ENCODE measurements at regions not wholly inside any gene's neighbourhood (a gene's known extent, or its start where the extent isn't known, plus 50 kb on each side); places are given as distances from the start of the nearest gene placed in this dataset.

DNA sequence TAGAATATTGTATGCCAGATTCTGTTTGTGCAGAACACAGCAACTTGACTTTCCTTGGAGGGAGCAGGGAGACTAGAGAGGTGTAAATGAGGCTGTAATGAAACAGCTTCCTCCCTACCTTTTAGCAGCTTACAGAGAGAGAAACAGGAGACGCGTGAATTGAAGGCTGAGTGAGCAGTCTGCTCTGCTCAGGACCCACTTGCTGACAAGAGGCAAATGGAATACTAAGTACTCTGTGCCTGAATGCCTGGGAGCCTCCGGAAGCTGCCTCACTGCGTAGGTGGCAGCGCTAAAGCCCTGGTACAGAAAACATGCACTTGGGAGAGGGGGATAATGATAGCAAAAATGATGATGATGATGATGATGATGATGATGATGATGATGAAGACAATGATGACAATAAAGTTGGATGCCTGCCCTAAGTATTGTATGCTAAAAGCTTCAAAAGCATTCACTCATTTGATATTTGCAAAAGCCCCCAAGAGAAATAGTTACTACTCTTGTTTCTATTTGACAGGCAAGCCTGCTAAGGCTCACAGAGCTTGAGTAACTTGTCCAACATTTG is 548.9 kb downstream of the NTRK3 start:
- TF ChIP-seq, protein P1, sequence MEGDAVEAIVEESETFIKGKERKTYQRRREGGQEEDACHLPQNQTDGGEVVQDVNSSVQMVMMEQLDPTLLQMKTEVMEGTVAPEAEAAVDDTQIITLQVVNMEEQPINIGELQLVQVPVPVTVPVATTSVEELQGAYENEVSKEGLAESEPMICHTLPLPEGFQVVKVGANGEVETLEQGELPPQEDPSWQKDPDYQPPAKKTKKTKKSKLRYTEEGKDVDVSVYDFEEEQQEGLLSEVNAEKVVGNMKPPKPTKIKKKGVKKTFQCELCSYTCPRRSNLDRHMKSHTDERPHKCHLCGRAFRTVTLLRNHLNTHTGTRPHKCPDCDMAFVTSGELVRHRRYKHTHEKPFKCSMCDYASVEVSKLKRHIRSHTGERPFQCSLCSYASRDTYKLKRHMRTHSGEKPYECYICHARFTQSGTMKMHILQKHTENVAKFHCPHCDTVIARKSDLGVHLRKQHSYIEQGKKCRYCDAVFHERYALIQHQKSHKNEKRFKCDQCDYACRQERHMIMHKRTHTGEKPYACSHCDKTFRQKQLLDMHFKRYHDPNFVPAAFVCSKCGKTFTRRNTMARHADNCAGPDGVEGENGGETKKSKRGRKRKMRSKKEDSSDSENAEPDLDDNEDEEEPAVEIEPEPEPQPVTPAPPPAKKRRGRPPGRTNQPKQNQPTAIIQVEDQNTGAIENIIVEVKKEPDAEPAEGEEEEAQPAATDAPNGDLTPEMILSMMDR (conservative IDR thresholded peaks at IDR 0.05; ENCODE audit: low read depth, low read length) = no peak
- TF ChIP-seq EZH2 (IDR thresholded peaks at IDR 0.05; ENCODE audit: borderline replicate concordance, low read depth, low read length, poor library complexity, severe bottlenecking) = no peak

Data from A673 (cell line).